Kidney (tissue), 13 donors: ENCODE measurements at regions not wholly inside any gene's neighbourhood (a gene's known extent, or its start where the extent isn't known, plus 50 kb on each side); places are given as distances from the start of the nearest gene placed in this dataset.

Experiments used
- DNase-seq, 5 donors: peaks; one replicate each; pipeline ENCODE4 v3.0.0-alpha.2; 2013 to 2020
- FAIRE-seq: peaks from 2 replicates; lab custom pipeline; 2012; peaks lifted over from hg19 to GRCh38; lab: Jason Lieb, UNC
- H3K27ac ChIP-seq, 2 donors: one replicate each; pipeline ENCODE4 v1.7.0; 2013; ENCODE audit warnings: low read depth in 2 of 2, low read length in 2 of 2, inconsistent platforms in 1 of 2
- H3K27me3 ChIP-seq: one replicate; pipeline ENCODE4 v1.7.1; 2013; ENCODE audit warnings: low read length, inconsistent platforms; ENCODE audit not compliant: control insufficient read depth, insufficient read depth
- H3K36me3 ChIP-seq, 3 donors: one replicate each; pipeline versions ENCODE4 v1.7.0 to v1.7.1; 2013; ENCODE audit warnings: low read length in 3 of 3, control low read depth in 1 of 3, inconsistent platforms in 1 of 3; ENCODE audit not compliant: insufficient read depth in 3 of 3, control insufficient read depth in 2 of 3
- H3K4me1 ChIP-seq, 3 donors: one replicate each; pipeline versions ENCODE4 v1.7.0 to v1.7.1; 2013; ENCODE audit warnings: low read length in 3 of 3, inconsistent platforms in 1 of 3, low read depth in 1 of 3; ENCODE audit not compliant: control insufficient read depth in 2 of 3, insufficient read depth in 2 of 3
- H3K4me3 ChIP-seq, 3 donors: one replicate each; pipeline versions ENCODE4 v1.7.0 to v1.8.1; 2013; ENCODE audit warnings: low read length in 3 of 3, control low read depth in 1 of 3, inconsistent platforms in 1 of 3
- H3K9ac ChIP-seq, 3 donors: one replicate each; pipeline versions ENCODE4 v1.7.0 to v1.7.1; 2013; ENCODE audit warnings: low read length in 3 of 3, control low read depth in 1 of 3, inconsistent platforms in 1 of 3
- H3K9me3 ChIP-seq, 3 donors: one replicate each; pipeline versions ENCODE4 v1.7.0 to v1.7.1; 2013; ENCODE audit warnings: low read length in 3 of 3, control low read depth in 1 of 3, inconsistent platforms in 1 of 3; ENCODE audit not compliant: control insufficient read depth in 2 of 3, insufficient read depth in 1 of 3
- intact Hi-C: fragments of 100-400 bp; cut with DNase I; formaldehyde crosslinking; loops from one replicate; pipeline ENCODE4 v1.11.1; 2022
- TF ChIP-seq, protein P1 (sequence below): IDR thresholded peaks from 3 replicates; pipeline ENCODE4 v1.5.1; 2012; ENCODE audit warnings: mild to moderate bottlenecking, moderate library complexity, borderline replicate concordance; ENCODE audit not compliant: insufficient read depth; ENCODE audit errors: extremely low read depth
- donor health status: control.
- donor health status: control.
- donor health status: control.
- donor health status: control.
- donor health status: control.
- donor health status: DM: yes; HTN: yes; CAD: no.
- donor health status: Normal renal cell carcinoma (clear cell type).

DNA sequence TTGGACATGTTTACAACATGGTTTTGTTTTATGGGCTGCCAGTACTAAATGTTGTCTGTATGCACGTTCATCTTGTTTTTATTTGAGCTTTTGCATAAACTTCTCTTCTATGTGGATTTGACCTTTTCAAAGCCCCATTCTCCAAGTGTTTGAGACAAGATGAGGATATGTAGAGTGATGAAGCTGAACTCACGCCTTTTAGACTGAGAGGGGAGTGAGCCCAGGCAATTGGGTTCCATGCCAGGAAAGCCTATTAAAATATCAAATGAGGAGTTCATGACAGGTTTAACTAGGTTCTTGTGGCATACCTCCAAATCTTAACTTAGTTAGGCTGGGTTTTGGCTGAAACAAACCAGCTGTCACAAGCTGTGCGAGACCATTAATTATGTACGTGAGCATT lies 170.4 kb upstream of the LDB2 start:
- no peak overlapping the region for H3K9ac ChIP-seq
- peaks cover 0 to 3% (median 0%) of the 10 kb centered on the region in 3 donors for H3K4me1 ChIP-seq
- no peak overlapping the region for H3K27ac ChIP-seq
- peak in 3 of 5 donors; percentile 32 to 90 (median 73) for DNase-seq
- FAIRE-seq = no peak
- no peak overlapping the region for H3K4me3 ChIP-seq
- TF ChIP-seq, protein P1, sequence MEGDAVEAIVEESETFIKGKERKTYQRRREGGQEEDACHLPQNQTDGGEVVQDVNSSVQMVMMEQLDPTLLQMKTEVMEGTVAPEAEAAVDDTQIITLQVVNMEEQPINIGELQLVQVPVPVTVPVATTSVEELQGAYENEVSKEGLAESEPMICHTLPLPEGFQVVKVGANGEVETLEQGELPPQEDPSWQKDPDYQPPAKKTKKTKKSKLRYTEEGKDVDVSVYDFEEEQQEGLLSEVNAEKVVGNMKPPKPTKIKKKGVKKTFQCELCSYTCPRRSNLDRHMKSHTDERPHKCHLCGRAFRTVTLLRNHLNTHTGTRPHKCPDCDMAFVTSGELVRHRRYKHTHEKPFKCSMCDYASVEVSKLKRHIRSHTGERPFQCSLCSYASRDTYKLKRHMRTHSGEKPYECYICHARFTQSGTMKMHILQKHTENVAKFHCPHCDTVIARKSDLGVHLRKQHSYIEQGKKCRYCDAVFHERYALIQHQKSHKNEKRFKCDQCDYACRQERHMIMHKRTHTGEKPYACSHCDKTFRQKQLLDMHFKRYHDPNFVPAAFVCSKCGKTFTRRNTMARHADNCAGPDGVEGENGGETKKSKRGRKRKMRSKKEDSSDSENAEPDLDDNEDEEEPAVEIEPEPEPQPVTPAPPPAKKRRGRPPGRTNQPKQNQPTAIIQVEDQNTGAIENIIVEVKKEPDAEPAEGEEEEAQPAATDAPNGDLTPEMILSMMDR = no peak
- H3K9me3 ChIP-seq = no peaks in the 10 kb centered on the region
- no peaks in the 10 kb centered on the region for H3K27me3 ChIP-seq
- intact Hi-C loops = no loop called here
- H3K36me3 ChIP-seq = no peaks in the 10 kb centered on the region

DNA sequence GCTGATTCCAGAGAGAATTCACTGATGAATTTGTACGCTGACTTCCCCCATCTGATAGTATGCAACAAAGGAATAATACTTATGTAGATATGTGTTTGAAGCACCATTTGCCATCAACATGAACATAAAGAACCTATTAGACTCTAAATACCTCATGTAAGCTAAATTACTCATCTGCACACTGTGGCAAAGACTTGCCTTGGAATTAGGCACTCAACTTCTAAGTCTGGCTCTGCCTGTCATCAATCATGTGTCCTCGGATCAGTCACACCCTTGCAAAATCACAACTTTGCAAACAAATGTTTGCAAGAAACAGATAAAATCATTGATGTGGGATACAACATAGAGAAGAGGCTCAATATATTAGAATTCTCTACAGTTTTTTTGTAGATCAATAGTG lies 169.9 kb upstream of the LDB2 start:
- H3K36me3 ChIP-seq = no peaks in the 10 kb centered on the region
- peaks cover 0 to 3% (median 0%) of the 10 kb centered on the region in 3 donors for H3K4me1 ChIP-seq
- no peak for FAIRE-seq
- peak in 1 of 5 donors; percentile 20 for DNase-seq
- H3K9ac ChIP-seq = no peak overlapping the region
- H3K27me3 ChIP-seq = no peaks in the 10 kb centered on the region
- H3K27ac ChIP-seq = no peak overlapping the region
- no peaks in the 10 kb centered on the region for H3K9me3 ChIP-seq
- intact Hi-C loops = no loop called here
- no peak overlapping the region for H3K4me3 ChIP-seq
- TF ChIP-seq, protein P1 = no peak

DNA sequence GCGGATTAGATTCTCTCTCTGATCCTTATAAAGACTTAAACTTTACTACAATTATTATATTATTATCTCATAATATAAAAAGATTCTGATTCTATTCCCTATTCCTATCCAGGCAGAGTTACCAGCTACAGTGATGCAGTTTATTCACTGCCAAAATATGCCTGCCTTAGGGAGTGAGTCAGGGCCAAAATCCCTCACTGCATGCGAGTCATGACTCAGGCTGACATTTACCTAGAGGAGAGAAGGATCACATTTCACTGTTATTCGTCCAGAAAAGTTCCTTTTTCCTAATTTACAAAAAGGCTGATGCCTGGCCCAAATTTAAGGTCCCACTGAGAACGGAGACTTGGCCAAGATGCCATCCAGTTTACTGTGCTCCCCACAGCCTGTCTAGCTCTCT lies 168.5 kb upstream of the LDB2 start:
- intact Hi-C loops = no loop called here
- no peak for FAIRE-seq
- TF ChIP-seq, protein P1 = no peak
- no peak for DNase-seq
- H3K9me3 ChIP-seq = no peaks in the 10 kb centered on the region
- H3K27ac ChIP-seq = no peak overlapping the region
- H3K9ac ChIP-seq = no peak overlapping the region
- no peaks in the 10 kb centered on the region for H3K36me3 ChIP-seq
- peaks cover 0 to 3% (median 0%) of the 10 kb centered on the region in 3 donors for H3K4me1 ChIP-seq
- no peak overlapping the region for H3K4me3 ChIP-seq
- no peaks in the 10 kb centered on the region for H3K27me3 ChIP-seq

DNA sequence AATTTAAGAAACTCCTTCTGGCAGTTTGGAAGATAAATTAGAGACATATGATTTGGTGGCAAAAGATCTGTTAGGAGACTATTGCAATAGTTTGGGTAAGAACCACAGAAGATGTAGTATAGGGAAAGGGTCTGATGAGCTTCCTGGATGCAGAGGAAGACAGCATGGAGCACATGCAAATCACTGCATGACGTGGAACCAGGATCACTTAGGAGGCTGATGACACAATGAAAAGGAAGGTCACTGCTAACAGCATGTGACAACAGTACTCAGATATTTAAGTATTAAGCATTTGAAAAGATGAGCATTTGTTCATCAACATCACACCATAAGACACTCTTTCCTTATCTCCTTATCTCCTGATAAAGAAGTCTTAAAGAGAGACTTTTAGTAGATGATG lies 167.8 kb upstream of the LDB2 start:
- intact Hi-C loops = no loop called here

More for the DNA sequence above, 167.8 kb upstream of the LDB2 start:
- FAIRE-seq (no peak), DNase-seq (no peak)
- TF ChIP-seq, protein P1 = no peak
- H3K9me3 ChIP-seq = no peaks in the 10 kb centered on the region
- H3K4me3 ChIP-seq = no peak overlapping the region
- H3K27me3 ChIP-seq = no peaks in the 10 kb centered on the region
- H3K36me3 ChIP-seq = no peaks in the 10 kb centered on the region
- no peak overlapping the region for H3K27ac ChIP-seq
- peaks cover 0 to 3% (median 0%) of the 10 kb centered on the region in 3 donors for H3K4me1 ChIP-seq
- H3K9ac ChIP-seq = no peak overlapping the region
